HepG2 (cell line): ENCODE measurements at regions not wholly inside any gene's neighbourhood (a gene's known extent, or its start where the extent isn't known, plus 50 kb on each side); places are given as distances from the start of the nearest gene placed in this dataset.

Experiments
- CEBPB ChIP-seq: IDR thresholded peaks from 2 replicates; pipeline ENCODE4 v1.6.1; 2011; ENCODE audit warnings: low read depth, low read length, improper control_type of control experiment, borderline replicate concordance
- EED ChIP-seq: sonication (generic); formaldehyde crosslinking; IDR thresholded peaks from 2 replicates; pipeline ENCODE4 v1.5.0; 2020; ENCODE audit warnings: mild to moderate bottlenecking, missing genetic modification reagents
- EP300 ChIP-seq, 3 experiments: sonication (generic) in 1 of 3; formaldehyde crosslinking in 1 of 3; IDR thresholded peaks; 2 replicates each; pipeline versions ENCODE4 v1.5.1 to v1.6.1; 2011 to 2020; ENCODE audit warnings: low read depth in 2 of 3, low read length in 2 of 3, borderline replicate concordance in 1 of 3, improper control_type of control experiment in 1 of 3, mild to moderate bottlenecking in 1 of 3, missing genetic modification reagents in 1 of 3, moderate library complexity in 1 of 3
- EZH2 ChIP-seq: conservative IDR thresholded peaks from 2 replicates; pipeline ENCODE4 v1.6.1; 2012; ENCODE audit warnings: mild to moderate bottlenecking, low read depth, low read length, moderate library complexity
- MEF2D ChIP-seq: sonication (generic); formaldehyde crosslinking; IDR thresholded peaks from 2 replicates; pipeline ENCODE4 v1.5.1; 2020; ENCODE audit warnings: mild to moderate bottlenecking, missing genetic modification reagents
- PAX8 ChIP-seq: sonication (generic); formaldehyde crosslinking; IDR thresholded peaks from 2 replicates; pipeline ENCODE4 v1.8.0; 2022; ENCODE audit warnings: mild to moderate bottlenecking, missing genetic modification reagents, borderline replicate concordance
- SMAD3 ChIP-seq: sonication (generic); formaldehyde crosslinking; IDR thresholded peaks from 2 replicates; pipeline ENCODE4 v1.4.0; 2020; ENCODE audit warnings: missing genetic modification reagents
- ZNF232 ChIP-seq: sonication (generic); formaldehyde crosslinking; IDR thresholded peaks from 2 replicates; pipeline ENCODE4 v1.4.0; 2020; ENCODE audit warnings: missing genetic modification reagents, borderline replicate concordance
- ZNF589 ChIP-seq: sonication (generic); formaldehyde crosslinking; conservative IDR thresholded peaks from 2 replicates; pipeline ENCODE4 v1.8.0; 2022; ENCODE audit warnings: mild to moderate bottlenecking, moderate library complexity, missing genetic modification reagents
- TF ChIP-seq, protein P1 (sequence below): sonication (generic); formaldehyde crosslinking; IDR thresholded peaks from 2 replicates; pipeline ENCODE4 v1.8.0; 2022; ENCODE audit warnings: mild to moderate bottlenecking, missing genetic modification reagents, borderline replicate concordance
- TF ChIP-seq, protein P2 (sequence below), 2 experiments: IDR thresholded peaks; 2 replicates each; pipeline ENCODE4 v1.6.1; 2011 to 2012; ENCODE audit warnings: low read length in 2 of 2, borderline replicate concordance in 1 of 2, low read depth in 1 of 2, mild to moderate bottlenecking in 1 of 2, moderate library complexity in 1 of 2

DNA sequence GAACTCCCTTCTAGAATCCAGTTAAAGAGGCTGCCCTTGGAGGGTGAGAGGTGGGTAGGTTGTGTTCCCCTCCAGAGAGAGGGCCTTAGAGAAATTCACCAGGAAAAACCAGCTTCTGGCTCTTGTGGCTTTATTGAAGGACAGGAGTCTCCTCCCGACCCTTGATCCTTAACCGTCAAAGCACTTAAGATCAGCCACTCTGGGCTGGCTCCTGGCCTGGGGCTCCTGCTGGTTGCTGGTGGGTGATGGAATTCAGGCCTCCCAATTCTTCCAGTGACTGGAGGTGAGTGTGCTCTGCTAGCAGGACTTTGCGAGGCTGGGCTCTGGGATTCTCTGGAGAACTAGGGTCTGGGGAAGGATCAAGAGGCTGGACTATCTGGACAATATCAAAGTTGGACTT is 75.6 kb upstream of the LGSN start:
- TF ChIP-seq, protein P1, sequence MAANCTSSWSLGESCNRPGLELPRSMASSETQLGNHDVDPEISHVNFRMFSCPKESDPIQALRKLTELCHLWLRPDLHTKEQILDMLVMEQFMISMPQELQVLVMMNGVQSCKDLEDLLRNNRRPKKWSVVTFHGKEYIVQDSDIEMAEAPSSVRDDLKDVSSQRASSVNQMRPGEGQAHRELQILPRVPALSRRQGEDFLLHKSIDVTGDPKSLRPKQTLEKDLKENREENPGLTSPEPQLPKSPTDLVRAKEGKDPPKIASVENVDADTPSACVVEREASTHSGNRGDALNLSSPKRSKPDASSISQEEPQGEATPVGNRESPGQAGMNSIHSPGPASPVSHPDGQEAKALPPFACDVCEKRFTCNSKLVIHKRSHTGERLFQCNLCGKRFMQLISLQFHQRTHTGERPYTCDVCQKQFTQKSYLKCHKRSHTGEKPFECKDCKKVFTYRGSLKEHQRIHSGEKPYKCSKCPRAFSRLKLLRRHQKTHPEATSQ (CRISPR knock-in tag): no peak
- TF ChIP-seq EP300 (IDR thresholded peaks at IDR 0.05; ENCODE audit: low read depth in 2 of 2, low read length in 2 of 2) (no peak), EP300 (CRISPR knock-in tag; IDR thresholded peaks at IDR 0.05; ENCODE audit: borderline replicate concordance) (no peak), CEBPB (no peak), MEF2D (no peak), ZNF589 (CRISPR knock-in tag) (no peak), ZNF232 (CRISPR knock-in tag) (no peak), EZH2 (no peak), PAX8 (CRISPR knock-in tag) (no peak), EED (CRISPR knock-in tag) (no peak), SMAD3 (CRISPR knock-in tag) (no peak)
- TF ChIP-seq, protein P2, sequence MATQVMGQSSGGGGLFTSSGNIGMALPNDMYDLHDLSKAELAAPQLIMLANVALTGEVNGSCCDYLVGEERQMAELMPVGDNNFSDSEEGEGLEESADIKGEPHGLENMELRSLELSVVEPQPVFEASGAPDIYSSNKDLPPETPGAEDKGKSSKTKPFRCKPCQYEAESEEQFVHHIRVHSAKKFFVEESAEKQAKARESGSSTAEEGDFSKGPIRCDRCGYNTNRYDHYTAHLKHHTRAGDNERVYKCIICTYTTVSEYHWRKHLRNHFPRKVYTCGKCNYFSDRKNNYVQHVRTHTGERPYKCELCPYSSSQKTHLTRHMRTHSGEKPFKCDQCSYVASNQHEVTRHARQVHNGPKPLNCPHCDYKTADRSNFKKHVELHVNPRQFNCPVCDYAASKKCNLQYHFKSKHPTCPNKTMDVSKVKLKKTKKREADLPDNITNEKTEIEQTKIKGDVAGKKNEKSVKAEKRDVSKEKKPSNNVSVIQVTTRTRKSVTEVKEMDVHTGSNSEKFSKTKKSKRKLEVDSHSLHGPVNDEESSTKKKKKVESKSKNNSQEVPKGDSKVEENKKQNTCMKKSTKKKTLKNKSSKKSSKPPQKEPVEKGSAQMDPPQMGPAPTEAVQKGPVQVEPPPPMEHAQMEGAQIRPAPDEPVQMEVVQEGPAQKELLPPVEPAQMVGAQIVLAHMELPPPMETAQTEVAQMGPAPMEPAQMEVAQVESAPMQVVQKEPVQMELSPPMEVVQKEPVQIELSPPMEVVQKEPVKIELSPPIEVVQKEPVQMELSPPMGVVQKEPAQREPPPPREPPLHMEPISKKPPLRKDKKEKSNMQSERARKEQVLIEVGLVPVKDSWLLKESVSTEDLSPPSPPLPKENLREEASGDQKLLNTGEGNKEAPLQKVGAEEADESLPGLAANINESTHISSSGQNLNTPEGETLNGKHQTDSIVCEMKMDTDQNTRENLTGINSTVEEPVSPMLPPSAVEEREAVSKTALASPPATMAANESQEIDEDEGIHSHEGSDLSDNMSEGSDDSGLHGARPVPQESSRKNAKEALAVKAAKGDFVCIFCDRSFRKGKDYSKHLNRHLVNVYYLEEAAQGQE (IDR thresholded peaks at IDR 0.05; ENCODE audit: borderline replicate concordance in 1 of 2, low read depth in 1 of 2, low read length in 2 of 2): no peak
